ENCODE measurements at regions not wholly inside any gene's neighbourhood (a gene's known extent, or its start where the extent isn't known, plus 50 kb on each side); places are given as distances from the start of the nearest gene placed in this dataset.

DNA sequence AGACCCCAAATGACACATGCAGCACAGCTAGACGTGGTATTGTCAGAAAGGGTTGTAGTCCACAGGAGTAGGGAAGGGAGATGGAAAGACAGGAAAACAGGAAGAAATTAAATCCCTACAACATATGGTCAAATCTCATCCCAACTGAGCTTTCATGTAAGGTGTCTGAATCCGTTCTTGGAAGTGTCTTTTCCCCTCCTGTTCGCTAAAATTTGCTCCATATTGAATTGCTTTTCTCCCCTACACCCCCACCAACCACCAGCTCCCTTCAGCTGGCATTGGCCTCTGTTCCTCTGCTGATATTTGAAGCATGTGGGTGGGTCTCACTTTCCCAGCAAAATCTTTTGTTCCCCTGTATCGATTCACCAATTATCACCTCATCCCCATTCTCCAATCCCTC, 376.2 kb upstream of the WWC1 start:
- no peak for TF ChIP-seq BACH2 (CRISPR knock-in tag; IDR thresholded peaks at IDR 0.05; ENCODE audit: borderline replicate concordance)
- no peak for TF ChIP-seq ZC3H10 (CRISPR knock-in tag; IDR thresholded peaks at IDR 0.05)
- TF ChIP-seq RARB (CRISPR knock-in tag; IDR thresholded peaks at IDR 0.05), result no peak
- no peak for TF ChIP-seq TOX (CRISPR knock-in tag; IDR thresholded peaks at IDR 0.05; ENCODE audit: borderline replicate concordance)
- no peak for TF ChIP-seq ARNTL (CRISPR knock-in tag; IDR thresholded peaks at IDR 0.05; ENCODE audit: borderline replicate concordance, low read depth)
- TF ChIP-seq CREB5 (CRISPR knock-in tag; IDR thresholded peaks at IDR 0.05; ENCODE audit: low read depth), result no peak
- TF ChIP-seq ZNF70 (CRISPR knock-in tag; IDR thresholded peaks at IDR 0.05), result no peak
- TF ChIP-seq OSR1 (CRISPR knock-in tag; IDR thresholded peaks at IDR 0.05), result no peak
- no peak for TF ChIP-seq PPARA (CRISPR knock-in tag; IDR thresholded peaks at IDR 0.05; ENCODE audit: borderline replicate concordance)

Measured in SK-N-SH treated with all-trans-retinoic acid at 6 μM for 48 hours (cell line).